ENCODE measurements at regions not wholly inside any gene's neighbourhood (a gene's known extent, or its start where the extent isn't known, plus 50 kb on each side); places are given as distances from the start of the nearest gene placed in this dataset.

DNA sequence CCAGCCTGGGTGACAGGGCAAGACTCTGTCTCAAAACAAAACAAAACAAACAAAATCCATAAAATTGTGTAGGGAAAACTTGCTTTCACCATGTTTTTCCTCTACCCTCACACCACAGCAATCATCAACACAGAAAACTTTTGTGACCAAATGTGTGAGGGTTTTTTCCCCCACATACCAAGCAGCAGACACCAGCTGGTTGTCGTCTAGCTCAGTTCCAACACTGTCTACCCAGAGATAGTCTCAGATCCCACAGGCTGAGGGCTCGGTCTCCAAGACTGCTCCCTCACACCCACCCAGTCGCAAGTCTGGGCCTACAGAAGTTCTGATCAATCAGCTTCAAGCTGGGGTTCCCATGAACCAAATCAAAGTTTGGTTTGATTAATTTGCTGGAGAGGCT, 322.4 kb upstream of the MAGI2 start:
- ATAC-seq (no peak), DNase-seq (no peak)
- H3K79me2 ChIP-seq (ENCODE audit: low read length) = no peaks in the 10 kb centered on the region
- no peaks in the 10 kb centered on the region for H3F3A ChIP-seq (ENCODE audit: low read length, unreplicated experiment)
- H3K27ac ChIP-seq (ENCODE audit: low read length) = no peak overlapping the region
- no peaks in the 10 kb centered on the region for H3K9me3 ChIP-seq (ENCODE audit: low read length)
- no peak overlapping the region for H2AFZ ChIP-seq (ENCODE audit: low read length)
- ChIA-PET POLR2A (ENCODE audit: unreplicated experiment) (no interaction called here), CTCF (no interaction called here)
- H3K4me1 ChIP-seq (ENCODE audit: insufficient read depth, low read length) = 0 out of 2 replicates have a peak, but pooled peaks cover 6% of the 10 kb centered on the region
- no TSS peak for BruUV-seq (replicated peaks)
- no peaks in the 10 kb centered on the region for H4K20me1 ChIP-seq (ENCODE audit: low read length)
- H3K36me3 ChIP-seq (ENCODE audit: low read depth, low read length) = no peaks in the 10 kb centered on the region
- no peak overlapping the region for H3K4me3 ChIP-seq (ENCODE audit: low read length)
- H3K27me3 ChIP-seq (ENCODE audit: low read length) = no peaks in the 10 kb centered on the region
- intact Hi-C loops (cut with micrococcal nuclease) = no loop called here
- H3K9ac ChIP-seq (ENCODE audit: low read length) = no peak overlapping the region
- TF ChIP-seq EZH2phosphoT487 (IDR thresholded peaks at IDR 0.05; ENCODE audit: borderline replicate concordance, low read length) = no peak
- TF ChIP-seq, protein P1, sequence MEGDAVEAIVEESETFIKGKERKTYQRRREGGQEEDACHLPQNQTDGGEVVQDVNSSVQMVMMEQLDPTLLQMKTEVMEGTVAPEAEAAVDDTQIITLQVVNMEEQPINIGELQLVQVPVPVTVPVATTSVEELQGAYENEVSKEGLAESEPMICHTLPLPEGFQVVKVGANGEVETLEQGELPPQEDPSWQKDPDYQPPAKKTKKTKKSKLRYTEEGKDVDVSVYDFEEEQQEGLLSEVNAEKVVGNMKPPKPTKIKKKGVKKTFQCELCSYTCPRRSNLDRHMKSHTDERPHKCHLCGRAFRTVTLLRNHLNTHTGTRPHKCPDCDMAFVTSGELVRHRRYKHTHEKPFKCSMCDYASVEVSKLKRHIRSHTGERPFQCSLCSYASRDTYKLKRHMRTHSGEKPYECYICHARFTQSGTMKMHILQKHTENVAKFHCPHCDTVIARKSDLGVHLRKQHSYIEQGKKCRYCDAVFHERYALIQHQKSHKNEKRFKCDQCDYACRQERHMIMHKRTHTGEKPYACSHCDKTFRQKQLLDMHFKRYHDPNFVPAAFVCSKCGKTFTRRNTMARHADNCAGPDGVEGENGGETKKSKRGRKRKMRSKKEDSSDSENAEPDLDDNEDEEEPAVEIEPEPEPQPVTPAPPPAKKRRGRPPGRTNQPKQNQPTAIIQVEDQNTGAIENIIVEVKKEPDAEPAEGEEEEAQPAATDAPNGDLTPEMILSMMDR (conservative IDR thresholded peaks at IDR 0.05; ENCODE audit: low read depth, low read length) = no peak
- TF ChIP-seq EZH2 (IDR thresholded peaks at IDR 0.05; ENCODE audit: low read length, unreplicated experiment) = no peak
- no peaks in the 10 kb centered on the region for H3K9me2 ChIP-seq (replicated peaks; ENCODE audit: low read length)
- H3K4me2 ChIP-seq (ENCODE audit: low read length) = no peak overlapping the region

DNA sequence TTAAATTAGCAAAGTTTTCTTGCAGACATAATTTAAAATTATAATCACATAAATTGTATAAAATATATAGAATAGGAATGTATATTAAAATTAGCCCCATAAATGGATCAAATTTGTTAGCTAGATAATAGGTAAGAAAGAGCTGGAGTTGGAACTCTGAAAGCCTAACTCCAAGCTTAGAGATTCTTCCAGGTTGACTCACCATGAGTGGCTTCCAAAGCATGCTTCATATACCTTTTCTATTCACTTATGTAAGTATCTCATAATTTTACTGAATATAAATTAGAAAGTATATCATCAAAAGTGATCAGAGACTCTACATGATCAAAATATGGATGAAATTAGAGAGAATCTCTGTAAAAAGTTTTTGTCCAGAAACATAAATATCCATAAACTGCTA, 320.7 kb upstream of the MAGI2 start:
- no peak for TF ChIP-seq EZH2phosphoT487 (IDR thresholded peaks at IDR 0.05; ENCODE audit: borderline replicate concordance, low read length)
- TF ChIP-seq, protein P1 (conservative IDR thresholded peaks at IDR 0.05; ENCODE audit: low read depth, low read length) = no peak
- no peak for TF ChIP-seq EZH2 (IDR thresholded peaks at IDR 0.05; ENCODE audit: low read length, unreplicated experiment)
- Histone ChIP-seq H2AFZ (ENCODE audit: low read length) (no peak overlapping the region), H3K4me1 (ENCODE audit: insufficient read depth, low read length) (0 out of 2 replicates have a peak, but pooled peaks cover 6% of the 10 kb centered on the region), H3K4me2 (ENCODE audit: low read length) (no peak overlapping the region), H3K4me3 (ENCODE audit: low read length) (no peak overlapping the region), H3K27me3 (ENCODE audit: low read length) (no peaks in the 10 kb centered on the region), H3K9me2 (replicated peaks; ENCODE audit: low read length) (no peaks in the 10 kb centered on the region), H3K27ac (ENCODE audit: low read length) (no peak overlapping the region), H4K20me1 (ENCODE audit: low read length) (no peaks in the 10 kb centered on the region), H3K9me3 (ENCODE audit: low read length) (no peaks in the 10 kb centered on the region), H3K9ac (ENCODE audit: low read length) (no peak overlapping the region), H3K36me3 (ENCODE audit: low read depth, low read length) (no peaks in the 10 kb centered on the region), H3K79me2 (ENCODE audit: low read length) (no peaks in the 10 kb centered on the region), H3F3A (ENCODE audit: low read length, unreplicated experiment) (no peaks in the 10 kb centered on the region)
- no TSS peak for BruUV-seq (replicated peaks)
- ATAC-seq (peak; percentile 81), DNase-seq (peak; percentile 56)
- CTCF ChIA-PET = interaction anchor here (0.6 kb wide), 1 partner anchor 13 kb away, joined by 4 read pairs; no protein-coding TSS in a partner anchor
- POLR2A ChIA-PET (ENCODE audit: unreplicated experiment) = interaction anchor here (0.6 kb wide), 2 partner anchors 16 to 718 kb away, joined by 4 to 5 read pairs; no protein-coding TSS in a partner anchor
- intact Hi-C loops (cut with micrococcal nuclease) = no loop called here

- Histone ChIP-seq H3K27ac (ENCODE audit: low read length) (no peak overlapping the region), H4K20me1 (ENCODE audit: low read length) (no peaks in the 10 kb centered on the region), H3K9ac (ENCODE audit: low read length) (no peak overlapping the region), H3K4me3 (ENCODE audit: low read length) (no peak overlapping the region), H3K27me3 (ENCODE audit: low read length) (no peaks in the 10 kb centered on the region), H2AFZ (ENCODE audit: low read length) (no peak overlapping the region), H3K79me2 (ENCODE audit: low read length) (no peaks in the 10 kb centered on the region), H3K4me2 (ENCODE audit: low read length) (no peak overlapping the region), H3K9me3 (ENCODE audit: low read length) (no peaks in the 10 kb centered on the region), H3F3A (ENCODE audit: low read length, unreplicated experiment) (no peaks in the 10 kb centered on the region), H3K4me1 (ENCODE audit: insufficient read depth, low read length) (0 out of 2 replicates have a peak, but pooled peaks cover 6% of the 10 kb centered on the region), H3K36me3 (ENCODE audit: low read depth, low read length) (no peaks in the 10 kb centered on the region), H3K9me2 (replicated peaks; ENCODE audit: low read length) (no peaks in the 10 kb centered on the region)
- DNase-seq = no peak
- TF ChIP-seq EZH2 (IDR thresholded peaks at IDR 0.05; ENCODE audit: low read length, unreplicated experiment) = no peak
- TF ChIP-seq, protein P1 (conservative IDR thresholded peaks at IDR 0.05; ENCODE audit: low read depth, low read length) = no peak
- no peak for TF ChIP-seq EZH2phosphoT487 (IDR thresholded peaks at IDR 0.05; ENCODE audit: borderline replicate concordance, low read length)
- POLR2A ChIA-PET (ENCODE audit: unreplicated experiment) = no interaction called here
- BruUV-seq (replicated peaks) = no TSS peak
- intact Hi-C loops (cut with micrococcal nuclease) = no loop called here
- CTCF ChIA-PET = no interaction called here
- no peak for ATAC-seq
Observed at GRCh38 chr7:79770970-79771369, 317.5 kb upstream of the MAGI2 start.

All from PC-3 (cell line).